GM12892 (cell line): ENCODE measurements at regions not wholly inside any gene's neighbourhood (a gene's known extent, or its start where the extent isn't known, plus 50 kb on each side); places are given as distances from the start of the nearest gene placed in this dataset.
"Not testable (repeated sequence)": the region's sequence is repeated elsewhere in the genome, so short reads cannot be mapped to it uniquely, and the experiment has no call there.

Source experiments
- DNase-seq: peaks from one replicate; pipeline ENCODE4 v3.0.0; 2011; ENCODE audit not compliant: insufficient read length
- FAIRE-seq: peaks from 2 replicates; lab custom pipeline; 2011; peaks lifted over from hg19 to GRCh38; lab: Jason Lieb, UNC
- POLR2A ChIP-seq: IDR thresholded peaks from 2 replicates; pipeline ENCODE4 v1.6.1; 2011; ENCODE audit warnings: low read depth, low read length, control low read depth
- POLR2AphosphoS5 ChIP-seq: IDR thresholded peaks from 2 replicates; pipeline ENCODE4 v1.6.1; 2011; ENCODE audit warnings: low read depth, low read length, control low read depth
- TAF1 ChIP-seq: IDR thresholded peaks from 2 replicates; pipeline ENCODE4 v1.6.1; 2011; ENCODE audit warnings: low read depth, mild to moderate bottlenecking, control low read depth, low read length, borderline replicate concordance

- FAIRE-seq (no peak), DNase-seq (no peak)
- TF ChIP-seq POLR2AphosphoS5 (no peak), TAF1 (no peak), POLR2A (no peak)
Observed at GRCh38 chr1:4218619-4219018, 318.5 kb upstream of the C1orf174 start.

GRCh38 chr1:4219111-4219510 lies 319.0 kb upstream of the C1orf174 start:
- FAIRE-seq (no peak), DNase-seq (no peak)
- TF ChIP-seq TAF1 = no peak
- TF ChIP-seq POLR2A = no peak

DNA sequence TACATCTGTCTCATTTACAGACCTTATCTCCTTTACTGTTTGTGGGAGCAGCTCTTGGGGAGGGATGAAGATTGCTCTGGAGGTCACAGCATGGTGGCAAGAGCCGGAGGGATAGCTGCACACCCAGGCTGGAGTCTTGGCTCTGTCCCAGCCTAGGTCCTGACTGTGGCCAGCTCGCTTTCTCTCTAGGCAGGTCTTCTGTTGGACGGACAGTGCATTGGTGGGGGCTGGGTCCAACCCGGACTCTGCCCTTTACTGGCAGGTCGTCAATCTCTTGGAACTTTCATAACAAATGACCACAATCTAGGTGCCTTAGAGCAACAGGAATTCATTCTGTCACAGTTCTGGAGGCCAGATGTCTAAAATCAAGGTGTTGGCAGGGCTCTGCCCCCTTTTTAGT lies 319.8 kb upstream of the C1orf174 start:
- no peak for TF ChIP-seq POLR2AphosphoS5
- TF ChIP-seq POLR2A = no peak
- TF ChIP-seq TAF1 = no peak
- DNase-seq (no peak), FAIRE-seq (no peak)

GRCh38 chr1:4220362-4220761 lies 320.3 kb upstream of the C1orf174 start:
- FAIRE-seq (no peak), DNase-seq (no peak)
- TF ChIP-seq POLR2AphosphoS5 = no peak
- TF ChIP-seq TAF1 = no peak
- TF ChIP-seq POLR2A = no peak

GRCh38 chr1:4221107-4221506 lies 321.0 kb upstream of the C1orf174 start:
- no peak for TF ChIP-seq POLR2AphosphoS5
- TF ChIP-seq TAF1 = no peak
- no peak for TF ChIP-seq POLR2A
- no peak for FAIRE-seq
- DNase-seq = no peak

GRCh38 chr1:4224684-4225467 lies 324.8 kb upstream of the C1orf174 start:
- no peak for FAIRE-seq
- DNase-seq = no peak
- TF ChIP-seq POLR2A = no peak
- TF ChIP-seq TAF1 = no peak
- no peak for TF ChIP-seq POLR2AphosphoS5

DNA sequence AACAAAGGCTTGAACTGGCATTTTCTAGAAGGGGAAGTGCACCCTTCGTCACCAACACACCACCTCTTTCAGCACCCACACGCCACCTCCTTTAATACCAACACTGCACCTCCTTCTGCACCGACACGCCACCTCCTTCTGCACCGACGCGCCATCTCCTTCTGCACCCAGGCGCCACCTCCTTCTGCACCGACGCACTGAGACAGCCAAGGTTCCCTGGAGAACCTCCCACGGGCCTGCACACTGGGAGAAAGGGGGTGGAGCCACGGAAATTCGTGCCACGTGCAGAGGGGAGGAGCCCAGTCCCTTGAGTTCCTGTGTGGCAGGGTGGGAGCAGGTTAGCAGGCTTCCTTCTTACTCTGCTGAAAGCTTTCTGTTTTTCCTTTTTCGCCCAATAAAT lies 327.9 kb upstream of the C1orf174 start:
- FAIRE-seq (no peak), DNase-seq (no peak)
- TF ChIP-seq POLR2AphosphoS5 = no peak
- TF ChIP-seq TAF1 = no peak
- TF ChIP-seq POLR2A = no peak

GRCh38 chr1:4253935-4254334 lies 353.9 kb upstream of the C1orf174 start:
- no peak for DNase-seq
- TF ChIP-seq POLR2AphosphoS5 = no peak
- FAIRE-seq = no peak

- DNase-seq = no peak
- no peak for TF ChIP-seq POLR2AphosphoS5
- TF ChIP-seq POLR2A = no peak
- no peak for TF ChIP-seq TAF1
- FAIRE-seq = no peak
Observed at GRCh38 chr1:4256351-4256750, 356.3 kb upstream of the C1orf174 start.

DNA sequence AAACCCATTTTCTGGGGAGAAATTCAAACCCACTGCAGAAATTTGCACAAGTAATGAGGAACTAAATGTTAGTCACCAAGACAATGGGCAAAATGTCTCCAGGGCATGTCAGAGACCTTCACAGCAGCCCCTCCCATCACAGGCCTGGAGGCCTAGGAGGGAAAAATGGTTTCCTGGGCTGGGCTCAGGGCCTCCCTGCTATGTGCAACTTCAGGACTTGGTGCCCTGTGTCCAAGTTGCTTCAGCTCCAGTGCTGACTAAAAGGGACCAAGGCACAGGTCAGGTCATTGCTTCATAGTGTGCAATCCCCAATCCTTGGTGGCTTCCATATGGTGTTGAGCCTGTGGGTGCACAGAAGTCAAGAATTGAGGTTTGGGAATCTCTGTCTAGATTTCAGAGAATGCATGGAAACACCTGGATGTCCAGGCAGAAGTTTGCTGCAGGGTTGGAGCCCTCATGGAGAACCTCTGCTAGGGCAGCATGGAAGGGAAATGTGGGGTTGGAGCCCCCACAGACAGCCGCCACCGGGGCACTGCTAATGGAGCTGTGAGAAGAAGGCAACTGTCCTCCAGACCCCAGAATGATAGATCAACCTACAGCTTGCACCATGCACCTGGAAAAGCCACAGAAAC lies 358.2 kb upstream of the C1orf174 start:
- DNase-seq, FAIRE-seq: not testable (repeated sequence)

- DNase-seq (no peak), FAIRE-seq (no peak)
- TF ChIP-seq TAF1 = no peak
- no peak for TF ChIP-seq POLR2A
- TF ChIP-seq POLR2AphosphoS5 = no peak
Observed at GRCh38 chr1:4261327-4261726, 361.3 kb upstream of the C1orf174 start.

GRCh38 chr1:4262665-4263064 lies 362.6 kb upstream of the C1orf174 start:
- DNase-seq (no peak), FAIRE-seq (no peak)
- TF ChIP-seq POLR2AphosphoS5 (no peak), POLR2A (no peak), TAF1 (no peak)
